ENCODE measurements at regions not wholly inside any gene's neighbourhood (a gene's known extent, or its start where the extent isn't known, plus 50 kb on each side); places are given as distances from the start of the nearest gene placed in this dataset.

- Histone ChIP-seq H4K20me1 (ENCODE audit: control insufficient read depth, extremely low read depth, insufficient read depth, low read length) (no peaks in the 10 kb centered on the region), H3K79me2 (ENCODE audit: control insufficient read depth, insufficient read depth, low read length) (no peaks in the 10 kb centered on the region), H3K4me1 (ENCODE audit: control insufficient read depth, extremely low read depth, insufficient read depth, low read length) (no peaks in the 10 kb centered on the region), H3K27me3 (ENCODE audit: control insufficient read depth, insufficient read depth, low read length) (no peaks in the 10 kb centered on the region), H3K4me3 (replicated peaks in 1 of 4; ENCODE audit: control extremely low read depth in 1 of 4, insufficient read depth in 1 of 4, low read depth in 3 of 4, low read length in 4 of 4) (no peak overlapping the region), H3K9me3 (ENCODE audit: control insufficient read depth, insufficient read depth, low read depth, low read length) (no peaks in the 10 kb centered on the region), H3K27ac (ENCODE audit: insufficient read depth, low read length) (no peak overlapping the region), H3K9ac (ENCODE audit: insufficient read depth, low read length) (no peak overlapping the region), H2AFZ (ENCODE audit: low read length) (no peak overlapping the region), H3K4me2 (ENCODE audit: extremely low read depth, insufficient read depth, low read length) (no peak overlapping the region), H3K36me3 (ENCODE audit: control insufficient read depth, insufficient read depth, low read length) (no peaks in the 10 kb centered on the region)
- no peak for TF ChIP-seq EZH2 (IDR thresholded peaks at IDR 0.05; ENCODE audit: low read length, missing control alignments)
- TF ChIP-seq, protein P1, sequence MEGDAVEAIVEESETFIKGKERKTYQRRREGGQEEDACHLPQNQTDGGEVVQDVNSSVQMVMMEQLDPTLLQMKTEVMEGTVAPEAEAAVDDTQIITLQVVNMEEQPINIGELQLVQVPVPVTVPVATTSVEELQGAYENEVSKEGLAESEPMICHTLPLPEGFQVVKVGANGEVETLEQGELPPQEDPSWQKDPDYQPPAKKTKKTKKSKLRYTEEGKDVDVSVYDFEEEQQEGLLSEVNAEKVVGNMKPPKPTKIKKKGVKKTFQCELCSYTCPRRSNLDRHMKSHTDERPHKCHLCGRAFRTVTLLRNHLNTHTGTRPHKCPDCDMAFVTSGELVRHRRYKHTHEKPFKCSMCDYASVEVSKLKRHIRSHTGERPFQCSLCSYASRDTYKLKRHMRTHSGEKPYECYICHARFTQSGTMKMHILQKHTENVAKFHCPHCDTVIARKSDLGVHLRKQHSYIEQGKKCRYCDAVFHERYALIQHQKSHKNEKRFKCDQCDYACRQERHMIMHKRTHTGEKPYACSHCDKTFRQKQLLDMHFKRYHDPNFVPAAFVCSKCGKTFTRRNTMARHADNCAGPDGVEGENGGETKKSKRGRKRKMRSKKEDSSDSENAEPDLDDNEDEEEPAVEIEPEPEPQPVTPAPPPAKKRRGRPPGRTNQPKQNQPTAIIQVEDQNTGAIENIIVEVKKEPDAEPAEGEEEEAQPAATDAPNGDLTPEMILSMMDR (conservative IDR thresholded peaks at IDR 0.05 in 1 of 2, IDR thresholded peaks at IDR 0.05 in 1 of 2; ENCODE audit: low read depth in 1 of 2, low read length in 2 of 2): no peak
- DNase-seq (ENCODE audit: low read depth in 2 of 2): no peak
These were observed 311.0 kb downstream of the MCTP2 start for GRCh38 chr15:94542391-94542790.

- no peaks in the 10 kb centered on the region for H4K20me1 ChIP-seq (ENCODE audit: control insufficient read depth, extremely low read depth, insufficient read depth, low read length)
- no peaks in the 10 kb centered on the region for H3K36me3 ChIP-seq (ENCODE audit: control insufficient read depth, insufficient read depth, low read length)
- H3K4me3 ChIP-seq (replicated peaks in 1 of 4; ENCODE audit: control extremely low read depth in 1 of 4, insufficient read depth in 1 of 4, low read depth in 3 of 4, low read length in 4 of 4): no peak overlapping the region
- no peaks in the 10 kb centered on the region for H3K79me2 ChIP-seq (ENCODE audit: control insufficient read depth, insufficient read depth, low read length)
- no peak for TF ChIP-seq EZH2 (IDR thresholded peaks at IDR 0.05; ENCODE audit: low read length, missing control alignments)
- TF ChIP-seq, protein P1 (conservative IDR thresholded peaks at IDR 0.05 in 1 of 2, IDR thresholded peaks at IDR 0.05 in 1 of 2; ENCODE audit: low read depth in 1 of 2, low read length in 2 of 2): no peak
- H3K9me3 ChIP-seq (ENCODE audit: control insufficient read depth, insufficient read depth, low read depth, low read length): no peaks in the 10 kb centered on the region
- H3K4me2 ChIP-seq (ENCODE audit: extremely low read depth, insufficient read depth, low read length): no peak overlapping the region
- no peak overlapping the region for H3K27ac ChIP-seq (ENCODE audit: insufficient read depth, low read length)
- no peaks in the 10 kb centered on the region for H3K27me3 ChIP-seq (ENCODE audit: control insufficient read depth, insufficient read depth, low read length)
- H2AFZ ChIP-seq (ENCODE audit: low read length): no peak overlapping the region
- no peak overlapping the region for H3K9ac ChIP-seq (ENCODE audit: insufficient read depth, low read length)
- no peak for DNase-seq (ENCODE audit: low read depth in 2 of 2)
- H3K4me1 ChIP-seq (ENCODE audit: control insufficient read depth, extremely low read depth, insufficient read depth, low read length): no peaks in the 10 kb centered on the region
These were observed 315.4 kb downstream of the MCTP2 start for GRCh38 chr15:94546808-94547207.

GRCh38 chr15:94547711-94548110, 316.4 kb downstream of the MCTP2 start:
- DNase-seq (ENCODE audit: low read depth in 2 of 2): no peak
- Histone ChIP-seq H2AFZ (ENCODE audit: low read length) (no peak overlapping the region), H3K9me3 (ENCODE audit: control insufficient read depth, insufficient read depth, low read depth, low read length) (no peaks in the 10 kb centered on the region), H4K20me1 (ENCODE audit: control insufficient read depth, extremely low read depth, insufficient read depth, low read length) (no peaks in the 10 kb centered on the region), H3K79me2 (ENCODE audit: control insufficient read depth, insufficient read depth, low read length) (no peaks in the 10 kb centered on the region), H3K4me3 (replicated peaks in 1 of 4; ENCODE audit: control extremely low read depth in 1 of 4, insufficient read depth in 1 of 4, low read depth in 3 of 4, low read length in 4 of 4) (no peak overlapping the region), H3K9ac (ENCODE audit: insufficient read depth, low read length) (no peak overlapping the region), H3K27ac (ENCODE audit: insufficient read depth, low read length) (no peak overlapping the region), H3K4me1 (ENCODE audit: control insufficient read depth, extremely low read depth, insufficient read depth, low read length) (no peaks in the 10 kb centered on the region), H3K36me3 (ENCODE audit: control insufficient read depth, insufficient read depth, low read length) (no peaks in the 10 kb centered on the region), H3K4me2 (ENCODE audit: extremely low read depth, insufficient read depth, low read length) (no peak overlapping the region), H3K27me3 (ENCODE audit: control insufficient read depth, insufficient read depth, low read length) (no peaks in the 10 kb centered on the region)
- TF ChIP-seq, protein P1 (conservative IDR thresholded peaks at IDR 0.05 in 1 of 2, IDR thresholded peaks at IDR 0.05 in 1 of 2; ENCODE audit: low read depth in 1 of 2, low read length in 2 of 2): no peak
- no peak for TF ChIP-seq EZH2 (IDR thresholded peaks at IDR 0.05; ENCODE audit: low read length, missing control alignments)

Data from fibroblast of lung (primary cell).